ENCODE measurements at regions not wholly inside any gene's neighbourhood (a gene's known extent, or its start where the extent isn't known, plus 50 kb on each side); places are given as distances from the start of the nearest gene placed in this dataset.

GRCh38 chr17:14459955-14460354 is 159.1 kb downstream of the HS3ST3B1 start:
- ATAC-seq: no peak
- intact Hi-C loops (cut with DNase I): no loop called here
- Histone ChIP-seq H3K9me3 (no peaks in the 10 kb centered on the region), H3K36me3 (no peaks in the 10 kb centered on the region), H3K4me3 (no peak overlapping the region), H3K4me1 (no peaks in the 10 kb centered on the region), H3K27ac (no peak overlapping the region), H3K27me3 (no peaks in the 10 kb centered on the region)
- 44 to 46% methylated on average over 5 of the region's 5 CpGs for WGBS, 2 donors
- FAIRE-seq: no peak
- DNase-seq: no peak
- TF ChIP-seq, protein P1, sequence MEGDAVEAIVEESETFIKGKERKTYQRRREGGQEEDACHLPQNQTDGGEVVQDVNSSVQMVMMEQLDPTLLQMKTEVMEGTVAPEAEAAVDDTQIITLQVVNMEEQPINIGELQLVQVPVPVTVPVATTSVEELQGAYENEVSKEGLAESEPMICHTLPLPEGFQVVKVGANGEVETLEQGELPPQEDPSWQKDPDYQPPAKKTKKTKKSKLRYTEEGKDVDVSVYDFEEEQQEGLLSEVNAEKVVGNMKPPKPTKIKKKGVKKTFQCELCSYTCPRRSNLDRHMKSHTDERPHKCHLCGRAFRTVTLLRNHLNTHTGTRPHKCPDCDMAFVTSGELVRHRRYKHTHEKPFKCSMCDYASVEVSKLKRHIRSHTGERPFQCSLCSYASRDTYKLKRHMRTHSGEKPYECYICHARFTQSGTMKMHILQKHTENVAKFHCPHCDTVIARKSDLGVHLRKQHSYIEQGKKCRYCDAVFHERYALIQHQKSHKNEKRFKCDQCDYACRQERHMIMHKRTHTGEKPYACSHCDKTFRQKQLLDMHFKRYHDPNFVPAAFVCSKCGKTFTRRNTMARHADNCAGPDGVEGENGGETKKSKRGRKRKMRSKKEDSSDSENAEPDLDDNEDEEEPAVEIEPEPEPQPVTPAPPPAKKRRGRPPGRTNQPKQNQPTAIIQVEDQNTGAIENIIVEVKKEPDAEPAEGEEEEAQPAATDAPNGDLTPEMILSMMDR (IDR thresholded peaks at IDR 0.05): no peak

- TF ChIP-seq, protein P1 (IDR thresholded peaks at IDR 0.05): no peak
- no peak for ATAC-seq
- Histone ChIP-seq H3K9me3 (no peaks in the 10 kb centered on the region), H3K4me1 (no peaks in the 10 kb centered on the region), H3K27me3 (no peaks in the 10 kb centered on the region), H3K36me3 (no peaks in the 10 kb centered on the region), H3K27ac (no peak overlapping the region), H3K4me3 (no peak overlapping the region)
- 41 to 45% methylated on average over 3 of the region's 3 CpGs for WGBS, 2 donors
- DNase-seq: no peak
- FAIRE-seq: no peak
- intact Hi-C loops (cut with DNase I): no loop called here
These were observed 157.8 kb downstream of the HS3ST3B1 start for GRCh38 chr17:14458724-14459123.

GRCh38 chr17:14454746-14455145 is 153.9 kb downstream of the HS3ST3B1 start:
- ATAC-seq: no peak
- H3K4me1 ChIP-seq: no peaks in the 10 kb centered on the region
- peaks cover 0 to 3% (median 0%) of the 10 kb centered on the region in 4 donors for H3K27me3 ChIP-seq
- DNase-seq: no peak
- no peaks in the 10 kb centered on the region for H3K36me3 ChIP-seq
- intact Hi-C loops (cut with DNase I): no loop called here
- WGBS, 2 donors: 73 to 90% methylated on average over 4 of the region's 4 CpGs
- H3K4me3 ChIP-seq: no peak overlapping the region
- H3K9me3 ChIP-seq: no peaks in the 10 kb centered on the region
- no peak overlapping the region for H3K27ac ChIP-seq
- TF ChIP-seq, protein P1 (IDR thresholded peaks at IDR 0.05): no peak
- no peak for FAIRE-seq

DNA sequence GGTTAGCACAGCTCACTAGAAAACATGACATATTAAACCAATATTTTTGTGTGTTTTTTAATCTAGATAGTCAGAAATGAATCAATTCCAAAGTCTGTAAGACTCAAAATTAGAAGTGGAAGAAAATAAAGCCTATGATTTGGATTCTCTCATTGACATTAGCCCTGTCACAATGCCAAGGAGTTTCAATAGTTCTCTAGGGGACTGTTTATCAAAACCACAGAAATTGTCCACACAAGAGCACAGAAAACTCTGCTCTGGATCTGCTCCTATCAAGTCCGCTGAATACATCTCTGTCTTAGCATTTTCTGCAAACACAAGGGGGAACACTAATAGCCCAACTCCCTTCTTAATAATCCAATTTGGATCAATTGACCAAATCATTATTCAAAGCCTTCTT is 152.0 kb downstream of the HS3ST3B1 start:
- TF ChIP-seq, protein P1 (IDR thresholded peaks at IDR 0.05): no peak
- intact Hi-C loops (cut with DNase I): no loop called here
- ATAC-seq: no peak

DNA sequence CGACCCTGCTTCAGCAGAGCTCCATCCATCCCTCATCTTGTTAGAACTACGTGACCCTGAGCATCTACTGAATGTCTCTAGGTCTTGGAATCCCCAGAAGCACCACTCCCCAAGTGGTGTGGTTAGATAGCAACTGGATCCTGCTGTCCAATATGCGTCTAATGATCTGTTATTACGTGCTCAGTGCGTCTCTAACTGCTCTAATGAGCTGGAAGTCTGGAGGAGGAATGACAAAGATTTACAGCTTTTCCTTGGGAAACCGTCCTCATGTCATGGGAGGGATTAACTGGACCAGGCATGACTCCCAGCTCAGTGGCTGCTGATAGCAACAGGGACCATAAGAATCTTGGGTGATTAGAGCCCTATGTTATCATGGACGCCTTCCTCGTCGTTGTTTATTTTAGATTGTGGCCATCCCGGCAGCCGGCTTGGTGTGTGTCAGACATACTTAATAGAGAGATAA is 150.9 kb downstream of the HS3ST3B1 start:
- DNase-seq: no peak

More for the DNA sequence above, 152.0 kb downstream of the HS3ST3B1 start:
- 67 to 77% methylated on average over 1 of the region's 1 CpG for WGBS, 2 donors
- no peaks in the 10 kb centered on the region for H3K4me1 ChIP-seq
- peaks cover 0 to 3% (median 0%) of the 10 kb centered on the region in 4 donors for H3K27me3 ChIP-seq
- DNase-seq (no peak), FAIRE-seq (no peak)
- no peaks in the 10 kb centered on the region for H3K9me3 ChIP-seq
- H3K36me3 ChIP-seq: no peaks in the 10 kb centered on the region
- no peak overlapping the region for H3K27ac ChIP-seq
- H3K4me3 ChIP-seq: no peak overlapping the region

More for the DNA sequence above, 150.9 kb downstream of the HS3ST3B1 start:
- H3K27ac ChIP-seq: no peak overlapping the region
- intact Hi-C loops (cut with DNase I): no loop called here
- no peak overlapping the region for H3K4me3 ChIP-seq
- H3K4me1 ChIP-seq: no peaks in the 10 kb centered on the region
- H3K36me3 ChIP-seq: no peaks in the 10 kb centered on the region
- TF ChIP-seq, protein P1 (IDR thresholded peaks at IDR 0.05): no peak
- H3K27me3 ChIP-seq: peaks cover 0 to 4% (median 2%) of the 10 kb centered on the region in 4 donors
- ATAC-seq (no peak), FAIRE-seq (no peak)
- WGBS, 2 donors: 16 to 19% methylated on average over 11 of the region's 11 CpGs
- no peaks in the 10 kb centered on the region for H3K9me3 ChIP-seq
